ENCODE measurements at regions not wholly inside any gene's neighbourhood (a gene's known extent, or its start where the extent isn't known, plus 50 kb on each side); places are given as distances from the start of the nearest gene placed in this dataset.

DNA sequence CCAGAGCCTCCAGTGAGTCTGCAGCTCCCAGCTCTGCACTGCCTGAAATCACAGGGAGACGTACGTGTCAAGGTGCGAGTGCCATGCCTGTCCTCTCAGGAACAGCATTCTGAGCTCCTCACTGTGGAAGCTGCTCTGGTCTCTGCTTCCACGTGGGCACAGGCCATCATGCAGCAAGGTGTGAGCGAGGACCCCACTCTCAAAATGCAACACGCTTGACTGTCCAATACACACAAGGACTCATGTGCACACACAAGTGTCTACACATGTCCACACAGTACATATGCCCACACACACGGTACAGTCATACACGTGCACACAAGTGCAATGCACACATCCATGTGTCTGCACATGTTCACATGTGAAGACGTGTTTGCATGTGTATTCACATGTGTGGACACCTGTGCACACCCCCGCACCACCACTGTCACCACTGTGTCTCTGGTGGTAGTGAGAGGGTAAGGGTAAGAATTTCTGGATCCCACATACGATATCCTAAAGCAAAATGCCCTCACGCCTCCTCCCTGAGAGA, 260.5 kb downstream of the DLL1 start:
- no peak overlapping the region for H3K4me3 Mint-ChIP-seq
- peak; percentile 1 for DNase-seq (ENCODE audit: low spot score)
- CTCF ChIA-PET = no interaction called here
- peaks cover 11% of the 10 kb centered on the region for H3K36me3 Mint-ChIP-seq
- TF ChIP-seq NR1H2 (CRISPR knock-in tag; IDR thresholded peaks at IDR 0.05) (no peak), TP53 (CRISPR knock-in tag; IDR thresholded peaks at IDR 0.05) (no peak), ERG (CRISPR knock-in tag; IDR thresholded peaks at IDR 0.05) (no peak), RELA (CRISPR knock-in tag; IDR thresholded peaks at IDR 0.05; ENCODE audit: borderline replicate concordance) (no peak), MXD4 (CRISPR knock-in tag; IDR thresholded peaks at IDR 0.05; ENCODE audit: borderline replicate concordance) (no peak), PREB (CRISPR knock-in tag; IDR thresholded peaks at IDR 0.05; ENCODE audit: borderline replicate concordance) (no peak), TEAD1 (CRISPR knock-in tag; IDR thresholded peaks at IDR 0.05) (no peak), GRHL2 (CRISPR knock-in tag; IDR thresholded peaks at IDR 0.05; ENCODE audit: insufficient replicate concordance, severe bottlenecking) (no peak), TEAD4 (CRISPR knock-in tag; IDR thresholded peaks at IDR 0.05) (no peak), ATF1 (CRISPR knock-in tag; IDR thresholded peaks at IDR 0.05) (no peak), OVOL2 (CRISPR knock-in tag; IDR thresholded peaks at IDR 0.05; ENCODE audit: borderline replicate concordance) (no peak), ZNF416 (CRISPR knock-in tag; IDR thresholded peaks at IDR 0.05) (no peak), NFATC4 (CRISPR knock-in tag; IDR thresholded peaks at IDR 0.05) (no peak), ZNF232 (CRISPR knock-in tag; IDR thresholded peaks at IDR 0.05) (no peak), CBFB (CRISPR knock-in tag; IDR thresholded peaks at IDR 0.05; ENCODE audit: low read depth) (no peak), HMGA2 (CRISPR knock-in tag; IDR thresholded peaks at IDR 0.05) (no peak)
- TF ChIP-seq, protein P1, sequence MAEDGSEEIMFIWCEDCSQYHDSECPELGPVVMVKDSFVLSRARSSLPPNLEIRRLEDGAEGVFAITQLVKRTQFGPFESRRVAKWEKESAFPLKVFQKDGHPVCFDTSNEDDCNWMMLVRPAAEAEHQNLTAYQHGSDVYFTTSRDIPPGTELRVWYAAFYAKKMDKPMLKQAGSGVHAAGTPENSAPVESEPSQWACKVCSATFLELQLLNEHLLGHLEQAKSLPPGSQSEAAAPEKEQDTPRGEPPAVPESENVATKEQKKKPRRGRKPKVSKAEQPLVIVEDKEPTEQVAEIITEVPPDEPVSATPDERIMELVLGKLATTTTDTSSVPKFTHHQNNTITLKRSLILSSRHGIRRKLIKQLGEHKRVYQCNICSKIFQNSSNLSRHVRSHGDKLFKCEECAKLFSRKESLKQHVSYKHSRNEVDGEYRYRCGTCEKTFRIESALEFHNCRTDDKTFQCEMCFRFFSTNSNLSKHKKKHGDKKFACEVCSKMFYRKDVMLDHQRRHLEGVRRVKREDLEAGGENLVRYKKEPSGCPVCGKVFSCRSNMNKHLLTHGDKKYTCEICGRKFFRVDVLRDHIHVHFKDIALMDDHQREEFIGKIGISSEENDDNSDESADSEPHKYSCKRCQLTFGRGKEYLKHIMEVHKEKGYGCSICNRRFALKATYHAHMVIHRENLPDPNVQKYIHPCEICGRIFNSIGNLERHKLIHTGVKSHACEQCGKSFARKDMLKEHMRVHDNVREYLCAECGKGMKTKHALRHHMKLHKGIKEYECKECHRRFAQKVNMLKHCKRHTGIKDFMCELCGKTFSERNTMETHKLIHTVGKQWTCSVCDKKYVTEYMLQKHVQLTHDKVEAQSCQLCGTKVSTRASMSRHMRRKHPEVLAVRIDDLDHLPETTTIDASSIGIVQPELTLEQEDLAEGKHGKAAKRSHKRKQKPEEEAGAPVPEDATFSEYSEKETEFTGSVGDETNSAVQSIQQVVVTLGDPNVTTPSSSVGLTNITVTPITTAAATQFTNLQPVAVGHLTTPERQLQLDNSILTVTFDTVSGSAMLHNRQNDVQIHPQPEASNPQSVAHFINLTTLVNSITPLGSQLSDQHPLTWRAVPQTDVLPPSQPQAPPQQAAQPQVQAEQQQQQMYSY (CRISPR knock-in tag; IDR thresholded peaks at IDR 0.05) = no peak
- TF ChIP-seq, protein P2, sequence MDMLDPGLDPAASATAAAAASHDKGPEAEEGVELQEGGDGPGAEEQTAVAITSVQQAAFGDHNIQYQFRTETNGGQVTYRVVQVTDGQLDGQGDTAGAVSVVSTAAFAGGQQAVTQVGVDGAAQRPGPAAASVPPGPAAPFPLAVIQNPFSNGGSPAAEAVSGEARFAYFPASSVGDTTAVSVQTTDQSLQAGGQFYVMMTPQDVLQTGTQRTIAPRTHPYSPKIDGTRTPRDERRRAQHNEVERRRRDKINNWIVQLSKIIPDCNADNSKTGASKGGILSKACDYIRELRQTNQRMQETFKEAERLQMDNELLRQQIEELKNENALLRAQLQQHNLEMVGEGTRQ (CRISPR knock-in tag; IDR thresholded peaks at IDR 0.05) = no peak
- TF ChIP-seq, protein P3, sequence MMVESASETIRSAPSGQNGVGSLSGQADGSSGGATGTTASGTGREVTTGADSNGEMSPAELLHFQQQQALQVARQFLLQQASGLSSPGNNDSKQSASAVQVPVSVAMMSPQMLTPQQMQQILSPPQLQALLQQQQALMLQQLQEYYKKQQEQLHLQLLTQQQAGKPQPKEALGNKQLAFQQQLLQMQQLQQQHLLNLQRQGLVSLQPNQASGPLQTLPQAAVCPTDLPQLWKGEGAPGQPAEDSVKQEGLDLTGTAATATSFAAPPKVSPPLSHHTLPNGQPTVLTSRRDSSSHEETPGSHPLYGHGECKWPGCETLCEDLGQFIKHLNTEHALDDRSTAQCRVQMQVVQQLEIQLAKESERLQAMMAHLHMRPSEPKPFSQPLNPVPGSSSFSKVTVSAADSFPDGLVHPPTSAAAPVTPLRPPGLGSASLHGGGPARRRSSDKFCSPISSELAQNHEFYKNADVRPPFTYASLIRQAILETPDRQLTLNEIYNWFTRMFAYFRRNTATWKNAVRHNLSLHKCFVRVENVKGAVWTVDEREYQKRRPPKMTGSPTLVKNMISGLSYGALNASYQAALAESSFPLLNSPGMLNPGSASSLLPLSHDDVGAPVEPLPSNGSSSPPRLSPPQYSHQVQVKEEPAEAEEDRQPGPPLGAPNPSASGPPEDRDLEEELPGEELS (CRISPR knock-in tag; IDR thresholded peaks at IDR 0.05) = no peak
- TF ChIP-seq, protein P4, sequence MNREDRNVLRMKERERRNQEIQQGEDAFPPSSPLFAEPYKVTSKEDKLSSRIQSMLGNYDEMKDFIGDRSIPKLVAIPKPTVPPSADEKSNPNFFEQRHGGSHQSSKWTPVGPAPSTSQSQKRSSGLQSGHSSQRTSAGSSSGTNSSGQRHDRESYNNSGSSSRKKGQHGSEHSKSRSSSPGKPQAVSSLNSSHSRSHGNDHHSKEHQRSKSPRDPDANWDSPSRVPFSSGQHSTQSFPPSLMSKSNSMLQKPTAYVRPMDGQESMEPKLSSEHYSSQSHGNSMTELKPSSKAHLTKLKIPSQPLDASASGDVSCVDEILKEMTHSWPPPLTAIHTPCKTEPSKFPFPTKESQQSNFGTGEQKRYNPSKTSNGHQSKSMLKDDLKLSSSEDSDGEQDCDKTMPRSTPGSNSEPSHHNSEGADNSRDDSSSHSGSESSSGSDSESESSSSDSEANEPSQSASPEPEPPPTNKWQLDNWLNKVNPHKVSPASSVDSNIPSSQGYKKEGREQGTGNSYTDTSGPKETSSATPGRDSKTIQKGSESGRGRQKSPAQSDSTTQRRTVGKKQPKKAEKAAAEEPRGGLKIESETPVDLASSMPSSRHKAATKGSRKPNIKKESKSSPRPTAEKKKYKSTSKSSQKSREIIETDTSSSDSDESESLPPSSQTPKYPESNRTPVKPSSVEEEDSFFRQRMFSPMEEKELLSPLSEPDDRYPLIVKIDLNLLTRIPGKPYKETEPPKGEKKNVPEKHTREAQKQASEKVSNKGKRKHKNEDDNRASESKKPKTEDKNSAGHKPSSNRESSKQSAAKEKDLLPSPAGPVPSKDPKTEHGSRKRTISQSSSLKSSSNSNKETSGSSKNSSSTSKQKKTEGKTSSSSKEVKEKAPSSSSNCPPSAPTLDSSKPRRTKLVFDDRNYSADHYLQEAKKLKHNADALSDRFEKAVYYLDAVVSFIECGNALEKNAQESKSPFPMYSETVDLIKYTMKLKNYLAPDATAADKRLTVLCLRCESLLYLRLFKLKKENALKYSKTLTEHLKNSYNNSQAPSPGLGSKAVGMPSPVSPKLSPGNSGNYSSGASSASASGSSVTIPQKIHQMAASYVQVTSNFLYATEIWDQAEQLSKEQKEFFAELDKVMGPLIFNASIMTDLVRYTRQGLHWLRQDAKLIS (CRISPR knock-in tag; IDR thresholded peaks at IDR 0.05; ENCODE audit: borderline replicate concordance) = no peak
- no peak overlapping the region for H3K27ac Mint-ChIP-seq
- no peak for ATAC-seq
- POLR2A ChIA-PET = interaction anchor here (0.5 to 0.6 kb wide), 2 partner anchors 219 to 295 kb away, joined by 3 to 4 read pairs; no protein-coding TSS in a partner anchor
- peaks cover 8% of the 10 kb centered on the region; the same call in 1 of the 2 replicates for H3K27me3 Mint-ChIP-seq (ENCODE audit: low read depth)
- H3K4me1 Mint-ChIP-seq = peaks cover 7% of the 10 kb centered on the region
- peaks cover 16% of the 10 kb centered on the region for H3K9me3 Mint-ChIP-seq

Measured in WTC11 (cell line).